Activated T-helper 17 cell treated with anti-CD3 and anti-CD28 coated beads, Interleukin-2, amount 50 U/mL, for 72 hours (primary cell): ENCODE measurements at regions not wholly inside any gene's neighbourhood (a gene's known extent, or its start where the extent isn't known, plus 50 kb on each side); places are given as distances from the start of the nearest gene placed in this dataset.
A peak's percentile ranks its signal among the peaks of the same experiment; 100 is the strongest.

Source experiments
- ATAC-seq: fragments of 150-1000 bp; cut with Tn5 transposase; replicated peaks from 2 replicates; pipeline ENCODE4 v1.10.0; 2021; ENCODE audit warnings: mild to moderate bottlenecking, moderate library complexity
- H3K27ac Mint-ChIP-seq: one replicate; pipeline ENCODE4 v1.8.0; 2022; ENCODE audit warnings: mixed read lengths
- H3K27me3 Mint-ChIP-seq: one replicate; pipeline ENCODE4 v1.8.0; 2022; ENCODE audit warnings: mixed read lengths
- H3K36me3 Mint-ChIP-seq: one replicate; pipeline ENCODE4 v1.8.0; 2022; ENCODE audit warnings: low read depth, mild to moderate bottlenecking, mixed read lengths
- H3K4me1 Mint-ChIP-seq: one replicate; pipeline ENCODE4 v1.8.0; 2022; ENCODE audit warnings: mixed read lengths
- H3K4me3 Mint-ChIP-seq: one replicate; pipeline ENCODE4 v1.8.0; 2022; ENCODE audit warnings: mild to moderate bottlenecking, mixed read lengths
- H3K9me3 Mint-ChIP-seq: one replicate; pipeline ENCODE4 v1.8.0; 2022; ENCODE audit warnings: mixed read lengths

DNA sequence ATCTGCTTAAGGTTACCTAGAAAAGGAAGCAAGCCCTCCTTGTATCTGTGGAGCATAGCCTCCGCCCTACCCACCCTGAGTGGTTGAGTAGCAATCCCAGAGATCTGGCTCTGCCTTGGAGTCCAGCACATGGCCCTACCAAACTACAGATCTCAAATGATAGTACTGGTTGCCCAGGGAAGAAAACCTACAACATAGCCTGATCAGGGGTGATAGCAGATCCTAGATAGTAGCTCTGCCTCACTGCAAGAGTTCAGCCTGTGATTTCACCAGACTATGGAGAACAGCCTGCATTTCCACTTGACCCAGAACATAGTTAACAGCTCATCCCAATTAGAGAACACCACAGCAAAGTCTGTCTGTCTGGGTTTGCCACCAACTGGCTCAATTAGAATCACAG is 279.5 kb downstream of the ETNK1 start:
- Mint-ChIP-seq H3K4me3 (no peak overlapping the region), H3K27me3 (peaks cover 3% of the 10 kb centered on the region), H3K4me1 (no peaks in the 10 kb centered on the region), H3K27ac (no peak overlapping the region), H3K9me3 (no peaks in the 10 kb centered on the region), H3K36me3 (no peaks in the 10 kb centered on the region)
- no peak for ATAC-seq

- no peak for ATAC-seq
- H3K36me3 Mint-ChIP-seq = no peaks in the 10 kb centered on the region
- no peaks in the 10 kb centered on the region for H3K4me1 Mint-ChIP-seq
- H3K27ac Mint-ChIP-seq = no peak overlapping the region
- H3K27me3 Mint-ChIP-seq = peaks cover 3% of the 10 kb centered on the region
- H3K9me3 Mint-ChIP-seq = no peaks in the 10 kb centered on the region
- no peak overlapping the region for H3K4me3 Mint-ChIP-seq
These were observed 291.3 kb downstream of the ETNK1 start for GRCh38 chr12:22916241-22916640.

DNA sequence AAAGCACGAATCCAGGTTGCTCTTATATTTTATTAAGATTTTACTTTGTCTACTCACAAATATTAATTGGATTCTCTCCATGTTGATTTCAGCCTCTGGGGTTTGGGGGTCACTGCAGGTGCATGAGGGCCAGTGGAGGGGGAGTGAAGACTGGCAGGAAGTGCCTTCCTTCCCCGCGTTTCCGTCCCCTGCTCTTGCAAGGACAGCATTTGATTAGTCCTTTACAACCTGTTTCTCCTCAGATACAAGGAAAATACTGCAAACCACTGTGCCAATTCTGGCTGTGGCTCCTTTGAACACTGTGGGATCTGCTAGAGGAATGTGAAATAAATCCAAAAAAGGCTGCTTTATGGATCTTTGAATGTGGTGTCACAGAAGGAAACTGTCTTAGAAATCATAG is 291.8 kb downstream of the ETNK1 start:
- Mint-ChIP-seq H3K9me3 (no peaks in the 10 kb centered on the region), H3K36me3 (no peaks in the 10 kb centered on the region), H3K4me3 (no peak overlapping the region), H3K27me3 (peaks cover 3% of the 10 kb centered on the region), H3K27ac (no peak overlapping the region), H3K4me1 (no peaks in the 10 kb centered on the region)
- ATAC-seq = no peak

- no peaks in the 10 kb centered on the region for H3K36me3 Mint-ChIP-seq
- no peak overlapping the region for H3K27ac Mint-ChIP-seq
- no peak for ATAC-seq
- no peaks in the 10 kb centered on the region for H3K4me1 Mint-ChIP-seq
- peaks cover 3% of the 10 kb centered on the region for H3K27me3 Mint-ChIP-seq
- no peak overlapping the region for H3K4me3 Mint-ChIP-seq
- H3K9me3 Mint-ChIP-seq = no peaks in the 10 kb centered on the region
These were observed 294.9 kb downstream of the ETNK1 start for GRCh38 chr12:22919883-22920282.

- Mint-ChIP-seq H3K4me3 (no peak overlapping the region), H3K27me3 (peaks cover 3% of the 10 kb centered on the region), H3K4me1 (no peaks in the 10 kb centered on the region), H3K36me3 (no peaks in the 10 kb centered on the region), H3K27ac (no peak overlapping the region), H3K9me3 (no peaks in the 10 kb centered on the region)
- no peak for ATAC-seq
These were observed 298.8 kb downstream of the ETNK1 start for GRCh38 chr12:22923768-22924167.

DNA sequence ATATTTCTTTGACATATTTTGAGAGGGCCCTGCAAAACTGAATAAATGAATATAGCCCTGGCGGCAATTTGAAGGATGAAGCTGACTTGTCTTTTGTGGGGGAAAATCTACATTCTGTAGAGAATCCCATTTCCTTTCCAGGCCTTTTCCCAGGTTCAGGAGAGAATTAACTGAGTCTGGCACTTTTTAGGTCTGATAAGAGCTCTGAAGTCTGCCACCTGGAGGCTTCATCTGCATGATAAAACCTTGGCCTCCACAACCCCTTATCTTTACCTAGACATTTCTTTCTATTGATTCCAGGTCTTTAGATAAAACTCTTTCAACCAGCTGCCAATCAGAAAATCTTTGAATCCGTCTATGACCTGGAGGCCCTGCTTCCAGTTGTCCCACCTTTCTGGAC is 299.4 kb downstream of the ETNK1 start:
- no peaks in the 10 kb centered on the region for H3K9me3 Mint-ChIP-seq
- no peaks in the 10 kb centered on the region for H3K36me3 Mint-ChIP-seq
- no peak for ATAC-seq

GRCh38 chr12:22925623-22926022 is 300.7 kb downstream of the ETNK1 start:
- no peak overlapping the region for H3K27ac Mint-ChIP-seq
- no peak for ATAC-seq
- peaks cover 9% of the 10 kb centered on the region for H3K27me3 Mint-ChIP-seq
- no peaks in the 10 kb centered on the region for H3K9me3 Mint-ChIP-seq
- H3K4me3 Mint-ChIP-seq = no peak overlapping the region
- no peaks in the 10 kb centered on the region for H3K36me3 Mint-ChIP-seq
- no peaks in the 10 kb centered on the region for H3K4me1 Mint-ChIP-seq

More for the DNA sequence above, 299.4 kb downstream of the ETNK1 start:
- peaks cover 6% of the 10 kb centered on the region for H3K27me3 Mint-ChIP-seq
- no peak overlapping the region for H3K4me3 Mint-ChIP-seq
- H3K4me1 Mint-ChIP-seq = no peaks in the 10 kb centered on the region
- no peak overlapping the region for H3K27ac Mint-ChIP-seq

GRCh38 chr12:22932431-22932830 is 307.5 kb downstream of the ETNK1 start:
- no peaks in the 10 kb centered on the region for H3K36me3 Mint-ChIP-seq
- no peak for ATAC-seq
- no peak overlapping the region for H3K4me3 Mint-ChIP-seq

GRCh38 chr12:22935090-22935489 is 310.1 kb downstream of the ETNK1 start:
- no peaks in the 10 kb centered on the region for H3K9me3 Mint-ChIP-seq
- no peak overlapping the region for H3K4me3 Mint-ChIP-seq
- H3K27me3 Mint-ChIP-seq = peaks cover 5% of the 10 kb centered on the region
- no peak overlapping the region for H3K27ac Mint-ChIP-seq
- ATAC-seq = no peak
- no peaks in the 10 kb centered on the region for H3K4me1 Mint-ChIP-seq
- H3K36me3 Mint-ChIP-seq = no peaks in the 10 kb centered on the region

More at GRCh38 chr12:22932431-22932830, 307.5 kb downstream of the ETNK1 start:
- H3K27me3 Mint-ChIP-seq = peaks cover 11% of the 10 kb centered on the region
- no peaks in the 10 kb centered on the region for H3K4me1 Mint-ChIP-seq
- H3K27ac Mint-ChIP-seq = no peak overlapping the region
- no peaks in the 10 kb centered on the region for H3K9me3 Mint-ChIP-seq

- no peaks in the 10 kb centered on the region for H3K4me1 Mint-ChIP-seq
- H3K27ac Mint-ChIP-seq = no peak overlapping the region
- peaks cover 5% of the 10 kb centered on the region for H3K27me3 Mint-ChIP-seq
- no peak for ATAC-seq
- no peak overlapping the region for H3K4me3 Mint-ChIP-seq
- no peaks in the 10 kb centered on the region for H3K36me3 Mint-ChIP-seq
- no peaks in the 10 kb centered on the region for H3K9me3 Mint-ChIP-seq
These were observed 310.5 kb downstream of the ETNK1 start for GRCh38 chr12:22935501-22935900.

GRCh38 chr12:22938323-22938722 is 313.4 kb downstream of the ETNK1 start:
- Mint-ChIP-seq H3K36me3 (no peaks in the 10 kb centered on the region), H3K4me3 (no peak overlapping the region), H3K4me1 (no peaks in the 10 kb centered on the region), H3K27ac (no peak overlapping the region), H3K27me3 (peaks cover 5% of the 10 kb centered on the region), H3K9me3 (peaks cover 5% of the 10 kb centered on the region)
- peak; percentile 11 for ATAC-seq

GRCh38 chr12:22951206-22951605 is 326.2 kb downstream of the ETNK1 start:
- Mint-ChIP-seq H3K4me3 (no peak overlapping the region), H3K36me3 (no peaks in the 10 kb centered on the region), H3K27ac (no peak overlapping the region), H3K9me3 (peaks cover 6% of the 10 kb centered on the region), H3K27me3 (no peaks in the 10 kb centered on the region), H3K4me1 (no peaks in the 10 kb centered on the region)
- no peak for ATAC-seq

DNA sequence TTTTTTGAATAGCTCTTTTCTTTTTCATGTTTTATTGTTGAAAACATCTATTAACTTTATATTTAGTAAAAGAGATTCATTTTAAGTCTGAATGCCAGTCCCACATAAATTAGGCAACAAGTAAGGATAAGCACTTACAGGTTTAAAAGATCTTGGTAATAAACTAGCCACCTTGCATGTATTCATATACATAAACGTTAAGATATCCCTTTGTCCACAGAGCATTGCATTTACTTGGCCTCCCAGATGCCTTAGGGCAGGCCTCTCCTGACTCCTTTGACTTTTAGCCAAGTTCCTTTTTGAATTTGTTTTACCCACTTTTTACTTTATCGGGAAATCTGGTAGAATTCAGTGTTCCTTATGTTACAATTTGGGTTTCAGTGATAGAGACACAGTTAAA is 331.7 kb downstream of the ETNK1 start:
- Mint-ChIP-seq H3K4me3 (no peak overlapping the region), H3K36me3 (no peaks in the 10 kb centered on the region), H3K27me3 (no peaks in the 10 kb centered on the region), H3K4me1 (no peaks in the 10 kb centered on the region), H3K27ac (no peak overlapping the region), H3K9me3 (peaks cover 6% of the 10 kb centered on the region)
- ATAC-seq = no peak

- peaks cover 12% of the 10 kb centered on the region for H3K27me3 Mint-ChIP-seq
- H3K4me3 Mint-ChIP-seq = no peak overlapping the region
- H3K9me3 Mint-ChIP-seq = peaks cover 3% of the 10 kb centered on the region
- ATAC-seq = no peak
- no peaks in the 10 kb centered on the region for H3K36me3 Mint-ChIP-seq
- no peaks in the 10 kb centered on the region for H3K4me1 Mint-ChIP-seq
- H3K27ac Mint-ChIP-seq = no peak overlapping the region
These were observed 342.2 kb downstream of the ETNK1 start for GRCh38 chr12:22967171-22967570.

DNA sequence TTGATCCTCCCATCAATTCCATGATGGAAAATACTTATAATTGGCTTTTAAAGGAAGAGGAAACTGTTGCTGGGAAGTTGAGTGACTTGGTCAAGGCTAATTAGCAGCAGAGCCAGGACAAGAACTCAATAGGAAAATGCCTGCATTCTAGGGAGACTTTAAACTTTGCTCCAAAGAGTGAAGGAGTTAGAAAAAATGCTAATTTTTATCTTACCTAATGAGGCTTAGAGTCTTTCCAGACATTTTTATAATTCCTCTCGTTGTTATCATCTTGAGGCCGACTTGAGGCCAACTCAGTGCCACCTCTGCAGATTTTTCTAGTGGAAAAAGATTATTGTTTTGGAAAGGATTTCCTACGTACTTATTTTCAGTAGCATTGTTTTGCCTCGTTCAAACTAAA is 344.6 kb downstream of the ETNK1 start:
- Mint-ChIP-seq H3K9me3 (peaks cover 3% of the 10 kb centered on the region), H3K4me3 (no peak overlapping the region), H3K27me3 (peaks cover 12% of the 10 kb centered on the region), H3K36me3 (no peaks in the 10 kb centered on the region), H3K4me1 (no peaks in the 10 kb centered on the region), H3K27ac (no peak overlapping the region)
- ATAC-seq = no peak

DNA sequence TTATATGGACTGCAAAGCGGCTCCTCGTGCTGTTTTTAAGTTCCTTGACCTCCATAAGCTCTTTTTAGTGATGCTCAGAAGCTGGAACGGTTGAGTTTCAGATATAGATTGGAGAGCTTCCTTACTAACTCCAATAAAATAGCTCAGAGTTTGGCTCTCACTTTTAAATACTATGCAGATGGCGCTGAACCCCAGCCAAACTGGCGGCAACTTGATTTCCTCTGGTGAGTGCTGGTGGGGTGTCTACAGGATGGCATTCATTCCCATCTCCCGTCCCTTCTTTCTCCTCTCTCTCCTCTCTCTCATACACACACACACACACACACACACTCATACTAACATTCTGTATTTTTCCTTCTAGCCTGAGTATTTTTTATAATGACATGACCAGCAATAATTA is 346.3 kb downstream of the ETNK1 start:
- H3K36me3 Mint-ChIP-seq = no peaks in the 10 kb centered on the region
- H3K4me1 Mint-ChIP-seq = no peaks in the 10 kb centered on the region
- H3K27ac Mint-ChIP-seq = no peak overlapping the region
- peaks cover 3% of the 10 kb centered on the region for H3K9me3 Mint-ChIP-seq
- H3K27me3 Mint-ChIP-seq = peaks cover 8% of the 10 kb centered on the region
- ATAC-seq = no peak
- H3K4me3 Mint-ChIP-seq = no peak overlapping the region
